GM10248 (cell line): ENCODE measurements at regions not wholly inside any gene's neighbourhood (a gene's known extent, or its start where the extent isn't known, plus 50 kb on each side); places are given as distances from the start of the nearest gene placed in this dataset.

Experiments
- CTCF ChIA-PET: fragments of 300-600 bp; sonication (Branson Sonifier 250); formaldehyde crosslinking; extraction: SDS; loops from one replicate; lab custom pipeline; 2021; ENCODE audit warnings: antibody characterized with exemption; lab: Yijun Ruan, JAX
- POLR2A ChIA-PET: fragments of 350-650 bp; sonication (Branson Sonifier 250); formaldehyde crosslinking; extraction: SDS; loops from one replicate; lab custom pipeline; 2020; ENCODE audit warnings: antibody characterized with exemption; lab: Yijun Ruan, JAX
- DNase-seq: peaks from one replicate; pipeline ENCODE4 v3.0.0; 2012; ENCODE audit errors: extremely low spot score
- TF ChIP-seq, protein P1 (sequence below): IDR thresholded peaks from 2 replicates; pipeline ENCODE4 v1.5.1; 2012; ENCODE audit warnings: mild to moderate bottlenecking, low read depth; ENCODE audit errors: extremely low read depth, missing control alignments, control extremely low read depth

DNA sequence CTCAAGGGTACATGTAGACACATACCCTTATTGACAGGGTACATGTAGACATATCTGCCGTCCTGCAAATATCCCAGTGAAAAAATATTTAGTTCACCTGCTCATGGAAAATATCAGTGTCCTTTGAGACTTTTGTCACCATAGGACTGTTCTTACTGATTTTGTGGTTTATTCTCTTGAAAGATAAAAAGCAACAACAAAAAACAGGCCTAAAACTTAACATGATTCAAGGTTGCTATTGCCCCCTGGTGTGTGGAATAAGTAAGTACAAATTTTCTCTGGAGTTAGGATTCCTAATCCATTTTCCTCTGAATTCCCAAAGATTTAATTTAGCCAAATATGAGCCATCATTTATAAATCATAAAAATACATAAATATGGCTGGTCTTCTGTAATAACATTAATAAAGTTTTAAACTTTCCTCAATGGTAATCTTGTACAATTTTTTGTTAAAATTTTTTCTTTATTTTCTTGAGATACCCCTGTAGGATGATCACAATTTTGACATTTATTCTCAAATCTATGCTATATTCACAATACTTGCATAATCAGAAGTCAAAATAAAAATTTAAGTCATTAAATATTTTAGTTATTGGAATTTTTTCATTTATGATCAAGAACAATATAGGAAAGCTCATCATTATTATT is 741.4 kb upstream of the POT1 start:
- POLR2A ChIA-PET: no interaction called here
- peak; percentile 8 for DNase-seq
- CTCF ChIA-PET: interaction anchor here (2.7 kb wide), 1 partner anchor 12 kb away, joined by 9 read pairs; no protein-coding TSS in a partner anchor
- TF ChIP-seq, protein P1, sequence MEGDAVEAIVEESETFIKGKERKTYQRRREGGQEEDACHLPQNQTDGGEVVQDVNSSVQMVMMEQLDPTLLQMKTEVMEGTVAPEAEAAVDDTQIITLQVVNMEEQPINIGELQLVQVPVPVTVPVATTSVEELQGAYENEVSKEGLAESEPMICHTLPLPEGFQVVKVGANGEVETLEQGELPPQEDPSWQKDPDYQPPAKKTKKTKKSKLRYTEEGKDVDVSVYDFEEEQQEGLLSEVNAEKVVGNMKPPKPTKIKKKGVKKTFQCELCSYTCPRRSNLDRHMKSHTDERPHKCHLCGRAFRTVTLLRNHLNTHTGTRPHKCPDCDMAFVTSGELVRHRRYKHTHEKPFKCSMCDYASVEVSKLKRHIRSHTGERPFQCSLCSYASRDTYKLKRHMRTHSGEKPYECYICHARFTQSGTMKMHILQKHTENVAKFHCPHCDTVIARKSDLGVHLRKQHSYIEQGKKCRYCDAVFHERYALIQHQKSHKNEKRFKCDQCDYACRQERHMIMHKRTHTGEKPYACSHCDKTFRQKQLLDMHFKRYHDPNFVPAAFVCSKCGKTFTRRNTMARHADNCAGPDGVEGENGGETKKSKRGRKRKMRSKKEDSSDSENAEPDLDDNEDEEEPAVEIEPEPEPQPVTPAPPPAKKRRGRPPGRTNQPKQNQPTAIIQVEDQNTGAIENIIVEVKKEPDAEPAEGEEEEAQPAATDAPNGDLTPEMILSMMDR: peak; percentile 64

DNA sequence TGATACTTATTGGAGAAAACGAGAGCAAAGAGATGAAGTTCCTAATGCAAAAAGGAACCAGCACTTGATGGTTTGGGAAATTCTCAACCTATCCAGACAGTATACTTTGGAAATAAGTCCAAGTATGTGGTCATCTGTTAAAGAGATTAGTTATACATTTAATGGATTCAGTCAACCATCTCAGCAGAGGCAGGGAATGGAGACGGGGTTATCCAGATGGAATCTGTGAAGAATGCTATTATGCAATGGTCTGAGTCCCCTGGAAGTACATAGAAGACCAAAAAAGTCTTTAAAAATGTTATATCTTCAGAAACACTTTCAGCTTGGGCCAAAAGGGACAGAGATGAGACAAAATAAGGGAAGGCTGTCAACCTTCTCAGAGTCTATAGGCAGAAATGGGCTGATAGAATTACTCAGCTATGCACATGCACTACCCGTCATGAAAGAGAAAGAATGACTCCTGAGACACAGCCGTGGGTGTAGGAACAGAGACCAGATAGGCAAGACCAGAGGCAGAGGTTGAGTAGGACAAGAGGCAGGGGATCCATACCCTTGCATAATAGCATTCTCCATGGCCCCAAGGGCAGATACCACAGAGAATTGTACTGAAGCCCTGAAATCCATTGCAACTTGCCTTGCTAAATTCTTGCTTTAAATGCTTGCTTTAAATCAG is 738.8 kb upstream of the POT1 start:
- TF ChIP-seq, protein P1: no peak
- no peak for DNase-seq
- CTCF ChIA-PET: no interaction called here
- POLR2A ChIA-PET: no interaction called here

DNA sequence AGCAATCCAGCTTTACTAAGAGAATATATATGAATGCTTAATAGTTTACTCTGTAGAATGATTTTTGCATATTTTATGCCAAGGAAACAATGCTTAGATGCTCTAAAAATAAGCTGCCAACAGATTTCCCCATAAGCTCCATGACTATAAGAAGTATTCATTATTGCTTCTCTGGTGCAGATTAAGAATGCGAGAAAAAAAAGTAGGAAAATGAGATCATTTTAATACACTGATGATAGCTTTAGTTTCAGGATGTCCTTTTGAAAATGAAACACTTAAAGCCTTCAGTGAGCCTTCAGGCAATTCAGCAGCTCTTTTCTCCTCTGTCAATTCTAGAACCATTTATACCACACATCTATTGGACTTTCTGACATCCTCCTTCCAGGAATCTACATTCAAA is 735.0 kb upstream of the POT1 start:
- DNase-seq: no peak
- ChIA-PET CTCF (no interaction called here), POLR2A (no interaction called here)
- TF ChIP-seq, protein P1: no peak

DNA sequence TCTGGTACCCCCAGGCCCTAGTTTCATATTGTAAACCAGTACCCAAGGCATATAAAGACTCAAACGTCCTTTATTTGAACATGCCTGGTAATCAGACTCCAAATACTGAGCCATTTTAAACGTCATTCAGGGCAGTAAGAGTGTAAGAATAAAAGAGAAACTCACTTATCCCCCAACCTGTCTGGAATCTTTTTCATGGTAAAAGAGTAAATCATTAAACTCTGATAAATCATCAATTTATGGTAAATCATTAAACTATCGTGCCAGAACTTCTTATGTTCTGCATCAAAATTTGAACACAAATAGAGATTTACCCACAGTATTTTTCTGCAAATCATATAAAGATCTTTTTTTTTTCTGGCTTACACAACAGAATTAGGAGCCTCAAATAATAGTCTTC is 734.3 kb upstream of the POT1 start:
- CTCF ChIA-PET: no interaction called here

DNA sequence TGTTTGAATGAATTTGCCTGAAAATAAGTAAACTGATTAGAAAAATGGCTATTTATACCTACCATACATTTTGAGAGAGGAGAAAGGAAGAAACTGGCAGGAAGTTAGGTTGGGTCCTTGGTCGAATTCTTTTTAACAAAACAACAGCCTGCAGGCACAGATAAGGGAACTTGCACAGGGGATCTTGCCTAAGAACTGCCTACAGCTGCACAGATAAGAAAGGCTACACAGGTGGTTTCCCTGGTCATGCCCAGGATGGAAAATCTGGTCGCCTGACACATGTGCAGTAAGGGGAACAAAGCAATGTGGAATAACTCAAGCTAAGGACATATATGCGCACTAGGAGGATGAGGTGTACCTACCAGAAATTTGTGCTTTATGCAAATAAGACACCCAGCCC is 732.1 kb upstream of the POT1 start:
- DNase-seq: no peak
- ChIA-PET CTCF (no interaction called here), POLR2A (no interaction called here)
- TF ChIP-seq, protein P1: no peak

More for the DNA sequence above, 734.3 kb upstream of the POT1 start:
- TF ChIP-seq, protein P1: no peak
- DNase-seq: no peak
- POLR2A ChIA-PET: no interaction called here

DNA sequence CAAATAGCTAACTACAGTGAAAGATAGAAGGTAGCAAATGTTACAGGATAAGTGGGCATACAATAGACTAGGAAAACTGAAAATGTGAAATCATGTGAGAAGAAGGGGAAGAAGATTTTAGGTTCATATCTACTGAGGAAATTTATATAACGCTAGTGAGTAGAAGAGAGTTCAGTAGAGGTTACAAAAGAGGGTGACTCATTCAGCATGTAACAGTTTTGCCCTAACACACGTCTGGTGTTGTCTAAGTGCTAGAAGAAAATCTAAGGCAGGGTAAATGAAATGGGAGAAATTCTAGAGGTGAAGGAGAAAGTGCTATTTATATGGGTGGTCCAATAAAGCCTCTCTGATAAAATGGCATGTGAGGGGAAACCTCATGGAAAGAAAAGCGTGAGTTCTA is 731.4 kb upstream of the POT1 start:
- CTCF ChIA-PET: no interaction called here
- POLR2A ChIA-PET: no interaction called here
- TF ChIP-seq, protein P1: no peak
- DNase-seq: no peak
